ENCODE measurements at regions not wholly inside any gene's neighbourhood (a gene's known extent, or its start where the extent isn't known, plus 50 kb on each side); places are given as distances from the start of the nearest gene placed in this dataset.

GRCh38 chr10:107692072-107692471 is 527.6 kb upstream of the SORCS1 start:
- H3K27me3 ChIP-seq (ENCODE audit: control insufficient read depth, insufficient read depth, low read length) = no peaks in the 10 kb centered on the region
- TF ChIP-seq CTCF (IDR thresholded peaks at IDR 0.05; ENCODE audit: low read depth, low read length) = no peak
- CTCF ChIA-PET = no interaction called here
- H3K9me3 ChIP-seq (ENCODE audit: control insufficient read depth, insufficient read depth, low read length) = peaks cover 5% of the 10 kb centered on the region
- H3K4me3 ChIP-seq (ENCODE audit: low read depth, low read length) = no peak overlapping the region
- POLR2A ChIA-PET = no interaction called here
- DNase-seq (ENCODE audit: low read depth, low spot score) = no peak
- no peak overlapping the region for H3K27ac ChIP-seq (ENCODE audit: low read depth, low read length)

- Histone ChIP-seq H3K4me3 (ENCODE audit: low read depth, low read length) (no peak overlapping the region), H3K9me3 (ENCODE audit: control insufficient read depth, insufficient read depth, low read length) (peaks cover 5% of the 10 kb centered on the region), H3K27me3 (ENCODE audit: control insufficient read depth, insufficient read depth, low read length) (no peaks in the 10 kb centered on the region), H3K27ac (ENCODE audit: low read depth, low read length) (no peak overlapping the region)
- no peak for TF ChIP-seq CTCF (IDR thresholded peaks at IDR 0.05; ENCODE audit: low read depth, low read length)
- ChIA-PET CTCF (no interaction called here), POLR2A (no interaction called here)
- DNase-seq (ENCODE audit: low read depth, low spot score) = no peak
Observed at GRCh38 chr10:107689323-107689722, 524.8 kb upstream of the SORCS1 start.

GRCh38 chr10:107687701-107688100 is 523.2 kb upstream of the SORCS1 start:
- DNase-seq (ENCODE audit: low read depth, low spot score) = no peak

GRCh38 chr10:107686095-107686494 is 521.6 kb upstream of the SORCS1 start:
- no peak for DNase-seq (ENCODE audit: low read depth, low spot score)
- POLR2A ChIA-PET = no interaction called here

More at GRCh38 chr10:107687701-107688100, 523.2 kb upstream of the SORCS1 start:
- Histone ChIP-seq H3K9me3 (ENCODE audit: control insufficient read depth, insufficient read depth, low read length) (peaks cover 6% of the 10 kb centered on the region; the same call in 1 of the 2 replicates), H3K27ac (ENCODE audit: low read depth, low read length) (no peak overlapping the region), H3K4me3 (ENCODE audit: low read depth, low read length) (no peak overlapping the region), H3K27me3 (ENCODE audit: control insufficient read depth, insufficient read depth, low read length) (no peaks in the 10 kb centered on the region)
- no peak for TF ChIP-seq CTCF (IDR thresholded peaks at IDR 0.05; ENCODE audit: low read depth, low read length)
- POLR2A ChIA-PET = no interaction called here
- CTCF ChIA-PET = no interaction called here

GRCh38 chr10:107671960-107672359 is 507.5 kb upstream of the SORCS1 start:
- Histone ChIP-seq H3K27me3 (ENCODE audit: control insufficient read depth, insufficient read depth, low read length) (no peaks in the 10 kb centered on the region), H3K27ac (ENCODE audit: low read depth, low read length) (no peak overlapping the region), H3K9me3 (ENCODE audit: control insufficient read depth, insufficient read depth, low read length) (peaks cover 5% of the 10 kb centered on the region), H3K4me3 (ENCODE audit: low read depth, low read length) (no peak overlapping the region)
- no peak for DNase-seq (ENCODE audit: low read depth, low spot score)
- no peak for TF ChIP-seq CTCF (IDR thresholded peaks at IDR 0.05; ENCODE audit: low read depth, low read length)
- ChIA-PET POLR2A (no interaction called here), CTCF (no interaction called here)

More at GRCh38 chr10:107686095-107686494, 521.6 kb upstream of the SORCS1 start:
- no peak for TF ChIP-seq CTCF (IDR thresholded peaks at IDR 0.05; ENCODE audit: low read depth, low read length)
- Histone ChIP-seq H3K27ac (ENCODE audit: low read depth, low read length) (no peak overlapping the region), H3K27me3 (ENCODE audit: control insufficient read depth, insufficient read depth, low read length) (no peaks in the 10 kb centered on the region), H3K9me3 (ENCODE audit: control insufficient read depth, insufficient read depth, low read length) (peaks cover 7% of the 10 kb centered on the region), H3K4me3 (ENCODE audit: low read depth, low read length) (no peak overlapping the region)
- CTCF ChIA-PET = no interaction called here
